ENCODE measurements at regions not wholly inside any gene's neighbourhood (a gene's known extent, or its start where the extent isn't known, plus 50 kb on each side); places are given as distances from the start of the nearest gene placed in this dataset.

DNA sequence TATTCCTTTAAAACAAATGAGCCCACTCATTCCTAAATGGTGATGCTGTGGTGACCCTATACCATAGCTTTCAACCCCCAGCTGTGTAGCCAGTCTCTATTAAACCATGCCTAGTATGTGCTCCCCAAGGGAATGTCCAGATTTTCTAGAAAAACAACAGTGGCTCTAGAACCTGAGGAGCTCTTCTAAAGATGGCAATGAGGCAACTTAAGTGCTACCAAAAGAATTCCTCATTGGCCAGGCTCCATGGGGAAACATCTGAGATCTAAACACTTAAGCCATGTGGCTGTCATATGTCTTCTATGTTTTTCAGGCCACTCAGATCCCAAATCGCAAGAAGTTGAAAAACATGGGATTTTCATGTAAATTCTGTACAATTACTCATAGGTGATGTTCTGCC lies 191.0 kb downstream of the TPBG start:
- no peak for TF ChIP-seq TAF1 (IDR thresholded peaks at IDR 0.05; ENCODE audit: low read depth)
- TF ChIP-seq FOXM1 (IDR thresholded peaks at IDR 0.05; ENCODE audit: borderline replicate concordance, low read depth): no peak
- no peak for TF ChIP-seq USF1 (IDR thresholded peaks at IDR 0.05)
